GM19452 (cell line): ENCODE measurements at regions not wholly inside any gene's neighbourhood (a gene's known extent, or its start where the extent isn't known, plus 50 kb on each side); places are given as distances from the start of the nearest gene placed in this dataset.
"Not testable (repeated sequence)": the region's sequence is repeated elsewhere in the genome, so short reads cannot be mapped to it uniquely, and the experiment has no call there.

Source experiments
- ATAC-seq: cut with Tn5 transposase; IDR thresholded peaks from one replicate; pipeline ENCODE4 v1.9.1; 2021; ENCODE audit not compliant: unreplicated experiment

DNA sequence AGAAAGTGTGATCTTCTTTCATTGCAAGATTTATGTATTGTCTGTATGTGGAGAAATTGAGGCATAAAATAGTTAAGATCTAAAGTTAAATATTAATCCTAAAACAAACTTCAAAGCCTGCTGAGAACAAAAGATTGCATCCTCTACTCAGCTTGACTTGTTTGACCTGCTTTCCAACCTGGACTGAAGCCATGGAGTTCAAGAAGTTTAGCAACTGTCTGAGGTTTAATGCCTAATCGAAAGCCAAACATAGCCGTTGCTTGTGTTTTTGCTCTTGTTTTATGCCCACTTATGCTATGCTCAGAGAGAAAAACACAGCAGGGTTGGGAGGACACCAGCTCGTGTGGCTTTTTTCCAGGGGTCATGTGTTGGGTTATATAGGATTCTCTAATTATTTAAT is 135.6 kb downstream of the NUFIP1 start:
- ATAC-seq = no peak

DNA sequence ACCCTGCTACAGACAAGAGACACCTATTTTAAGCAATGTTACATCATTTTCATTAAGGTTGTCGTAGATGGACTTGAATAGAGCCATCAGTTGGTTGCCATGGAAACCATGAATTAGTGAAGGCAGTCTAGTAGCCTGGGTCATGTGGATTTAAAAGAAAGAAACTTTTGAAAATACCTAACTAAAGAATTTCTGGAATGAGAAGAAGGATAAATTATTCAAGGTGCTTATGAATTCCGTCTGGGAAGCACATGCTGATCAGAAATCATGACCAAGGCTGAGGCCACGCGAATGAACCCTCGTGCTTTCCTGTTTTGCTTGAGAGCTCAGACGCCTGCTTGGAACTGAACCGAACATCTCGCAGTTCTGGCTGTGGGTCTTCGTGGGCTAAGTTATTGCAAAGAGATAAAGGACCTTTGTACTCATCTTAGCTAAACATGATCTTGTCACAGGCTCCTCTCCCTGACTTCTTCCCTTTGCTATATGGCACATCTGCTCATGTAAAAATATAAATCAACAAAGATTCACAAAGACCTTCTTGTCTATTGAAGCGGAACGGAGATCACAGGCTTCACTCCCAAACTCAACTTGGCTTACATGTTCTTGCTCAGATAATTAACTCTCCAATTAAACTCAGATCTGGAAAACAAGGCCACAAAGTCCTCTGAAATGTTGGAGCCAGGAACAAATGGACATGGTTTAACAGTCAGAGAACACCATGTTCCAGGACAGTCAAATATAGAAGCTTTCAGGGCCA is 140.2 kb downstream of the NUFIP1 start:
- ATAC-seq = no peak

DNA sequence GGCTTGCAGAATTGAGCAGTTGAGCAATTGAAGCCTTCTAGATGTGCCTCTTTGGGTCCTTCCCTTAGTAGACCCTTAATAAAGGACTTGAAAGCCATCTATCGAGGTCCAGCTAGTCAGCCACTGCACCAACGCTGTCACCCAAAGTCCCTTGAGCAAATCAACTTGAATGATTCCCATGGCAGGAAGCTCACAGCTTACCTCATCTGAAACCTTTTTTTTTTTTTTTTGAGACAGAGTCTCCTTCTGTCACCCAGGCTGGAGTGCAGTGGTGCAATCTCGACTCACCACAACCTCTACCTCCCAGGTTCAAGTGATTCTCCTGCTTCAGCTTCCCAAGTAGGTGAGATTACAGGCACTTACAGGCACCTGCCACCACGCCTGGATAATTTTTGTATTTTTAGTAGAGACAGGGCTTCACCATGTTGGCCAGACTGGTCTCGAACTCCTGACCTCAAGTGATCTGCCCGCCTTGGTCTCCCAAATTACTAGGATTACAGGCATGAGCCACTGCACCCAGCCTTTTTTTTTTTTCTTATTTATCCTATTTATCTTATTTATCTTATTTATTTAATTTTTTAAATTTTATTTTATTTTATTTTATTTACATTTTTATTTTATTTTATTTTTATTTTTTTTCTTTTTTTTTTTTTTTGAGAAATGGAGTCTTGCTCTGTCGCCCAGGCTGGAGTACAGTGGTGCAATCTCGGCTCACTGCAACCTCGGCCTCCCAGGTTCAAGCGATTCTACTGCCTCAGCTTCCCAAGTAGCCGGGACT is 143.8 kb downstream of the NUFIP1 start:
- not testable (repeated sequence) for ATAC-seq

DNA sequence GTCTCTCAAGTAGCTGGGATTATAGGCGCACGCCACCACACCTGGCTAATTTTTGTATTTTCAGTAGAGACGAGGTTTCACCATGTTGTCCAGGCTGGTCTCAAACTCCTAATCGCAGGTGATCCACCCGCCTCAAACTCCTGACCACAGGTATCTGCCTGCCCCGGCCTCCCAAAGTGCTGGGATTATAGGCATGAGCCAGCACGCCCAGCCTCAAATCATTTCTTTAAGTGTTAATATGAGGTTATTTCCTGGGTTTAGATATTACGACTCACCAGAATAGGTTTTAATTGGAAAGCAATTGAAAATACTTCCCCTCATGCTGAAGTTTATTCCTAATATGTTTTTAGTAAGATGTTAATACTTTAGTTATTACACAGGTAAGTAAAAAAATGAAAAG is 144.5 kb downstream of the NUFIP1 start:
- no peak for ATAC-seq

DNA sequence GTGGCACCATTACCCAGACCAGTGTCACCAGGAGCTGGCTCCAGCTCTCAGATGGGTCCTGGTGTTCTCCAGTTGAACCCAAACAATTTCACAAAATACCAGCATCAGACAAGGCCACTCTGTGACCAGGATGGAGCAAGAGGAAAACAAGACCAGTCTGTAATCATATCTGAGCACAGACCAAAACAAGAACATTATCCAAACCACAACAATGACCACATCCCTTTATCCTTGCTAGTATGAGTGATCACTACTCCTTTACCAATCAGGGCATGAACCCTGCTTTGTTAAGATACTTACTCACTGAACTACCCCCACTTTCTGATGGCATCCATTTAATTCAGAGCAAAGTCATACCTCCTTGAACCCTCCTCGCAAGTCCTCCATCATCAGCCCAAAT is 145.9 kb downstream of the NUFIP1 start:
- no peak for ATAC-seq

DNA sequence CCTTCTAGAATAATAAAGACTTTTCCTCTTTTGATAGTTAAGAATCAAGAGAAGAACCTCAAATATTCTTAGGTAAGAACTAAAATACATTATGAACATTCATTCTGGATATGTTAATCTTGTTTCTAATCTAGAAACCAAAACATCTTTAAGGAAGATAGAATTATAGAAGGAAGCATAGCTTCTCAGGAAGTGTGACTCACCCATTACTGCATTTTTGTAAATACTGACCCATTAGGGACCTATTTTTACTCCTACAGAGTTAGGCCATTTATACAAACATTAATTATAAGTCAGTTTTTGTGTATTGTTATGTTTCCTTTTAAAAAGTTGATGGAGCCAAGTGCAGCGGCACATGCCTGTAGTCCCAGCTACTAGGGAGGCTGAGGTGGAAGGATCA is 147.1 kb downstream of the NUFIP1 start:
- no peak for ATAC-seq

DNA sequence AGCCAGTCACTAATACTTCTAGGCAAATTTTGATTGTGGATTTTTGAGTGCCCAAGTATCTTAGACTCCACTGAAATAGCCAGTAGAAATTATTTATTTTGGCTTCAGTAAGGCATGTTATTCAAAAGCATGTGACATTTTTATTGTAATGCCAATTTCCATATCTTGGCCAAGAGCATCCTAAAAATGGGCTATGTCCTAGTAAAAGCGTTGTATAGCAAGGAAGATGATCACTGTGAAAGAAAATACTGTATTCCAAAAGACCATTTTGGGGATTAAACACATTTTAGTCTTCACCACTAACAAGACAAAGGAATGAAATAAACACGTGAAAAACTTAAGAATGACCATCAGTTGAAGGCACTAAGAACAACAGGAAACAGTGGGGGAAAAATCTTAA is 149.1 kb downstream of the NUFIP1 start:
- ATAC-seq = no peak

DNA sequence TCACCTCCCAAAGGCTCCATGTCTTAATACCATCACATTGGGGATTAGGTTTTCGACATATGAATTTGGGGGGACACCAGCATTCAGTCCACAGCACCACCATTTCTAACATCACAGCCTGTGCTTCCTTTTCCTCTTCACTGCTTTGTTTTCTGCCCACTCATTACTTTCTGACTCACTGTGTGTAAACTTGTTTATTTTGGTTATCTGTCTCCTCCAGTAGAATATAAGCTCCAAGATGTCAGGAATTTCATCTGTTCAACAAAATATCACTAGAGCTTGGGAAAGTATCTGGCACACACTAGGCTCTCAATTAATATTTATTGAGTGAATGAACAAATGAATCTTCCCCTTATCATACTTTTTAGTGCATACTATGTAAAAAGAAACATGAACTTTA is 152.0 kb downstream of the NUFIP1 start:
- no peak for ATAC-seq

DNA sequence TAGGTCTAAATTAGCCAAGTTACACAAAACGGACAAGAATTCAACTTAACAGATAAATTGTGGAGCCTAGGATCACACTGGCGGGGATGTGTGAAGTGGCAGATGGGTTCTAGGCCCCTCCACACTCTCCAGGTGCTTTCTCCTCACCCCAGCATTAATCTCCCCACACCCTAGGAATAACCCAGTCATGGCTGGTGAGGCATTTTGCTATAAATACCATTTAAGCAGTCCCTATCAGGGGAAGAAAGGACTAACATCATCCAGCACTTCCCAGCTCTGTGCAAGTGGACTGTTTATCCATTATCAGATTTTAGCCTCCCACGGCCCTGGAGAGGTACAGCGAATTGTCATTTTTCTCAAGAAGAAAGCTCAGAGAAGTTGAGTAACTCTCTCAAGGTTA is 154.9 kb downstream of the NUFIP1 start:
- ATAC-seq = no peak

DNA sequence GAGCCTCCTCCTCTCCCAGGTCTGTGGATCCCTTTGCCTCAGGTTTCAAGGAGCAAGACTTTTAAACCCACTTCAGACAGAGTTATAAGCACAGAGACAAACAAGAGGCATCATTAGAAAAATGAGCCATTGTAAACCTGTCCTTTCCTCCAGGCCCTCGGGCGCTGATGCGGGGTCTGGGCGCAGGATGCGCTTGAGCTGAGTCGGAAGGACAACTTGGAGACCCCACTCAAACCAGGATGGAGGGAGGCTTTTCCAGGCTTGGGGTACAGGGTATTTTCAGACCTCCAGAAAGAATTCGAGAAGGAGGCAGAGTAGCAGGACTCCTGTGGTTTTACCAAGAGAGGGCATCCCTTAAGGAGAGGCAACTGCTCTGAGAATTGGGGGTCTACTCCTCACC is 155.6 kb downstream of the NUFIP1 start:
- no peak for ATAC-seq

DNA sequence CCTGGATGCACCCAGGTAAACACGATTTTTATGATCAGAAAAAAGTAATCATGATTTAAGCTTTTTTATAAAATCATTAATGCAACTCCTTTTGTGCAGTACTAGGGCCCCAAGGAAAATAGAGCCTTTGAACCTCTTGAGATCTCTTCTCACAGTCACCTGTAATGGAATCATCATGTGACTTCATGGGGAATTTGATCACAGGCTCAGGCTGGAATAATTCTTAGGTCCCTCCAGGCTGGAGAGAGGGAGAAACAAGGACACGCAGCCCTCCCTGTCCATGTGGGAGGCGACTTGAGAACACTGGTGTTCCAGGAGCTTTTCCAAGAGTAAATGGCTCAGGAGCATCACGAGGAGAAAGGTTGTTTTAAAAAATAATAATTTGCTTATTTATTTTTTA is 156.1 kb downstream of the NUFIP1 start:
- no peak for ATAC-seq

DNA sequence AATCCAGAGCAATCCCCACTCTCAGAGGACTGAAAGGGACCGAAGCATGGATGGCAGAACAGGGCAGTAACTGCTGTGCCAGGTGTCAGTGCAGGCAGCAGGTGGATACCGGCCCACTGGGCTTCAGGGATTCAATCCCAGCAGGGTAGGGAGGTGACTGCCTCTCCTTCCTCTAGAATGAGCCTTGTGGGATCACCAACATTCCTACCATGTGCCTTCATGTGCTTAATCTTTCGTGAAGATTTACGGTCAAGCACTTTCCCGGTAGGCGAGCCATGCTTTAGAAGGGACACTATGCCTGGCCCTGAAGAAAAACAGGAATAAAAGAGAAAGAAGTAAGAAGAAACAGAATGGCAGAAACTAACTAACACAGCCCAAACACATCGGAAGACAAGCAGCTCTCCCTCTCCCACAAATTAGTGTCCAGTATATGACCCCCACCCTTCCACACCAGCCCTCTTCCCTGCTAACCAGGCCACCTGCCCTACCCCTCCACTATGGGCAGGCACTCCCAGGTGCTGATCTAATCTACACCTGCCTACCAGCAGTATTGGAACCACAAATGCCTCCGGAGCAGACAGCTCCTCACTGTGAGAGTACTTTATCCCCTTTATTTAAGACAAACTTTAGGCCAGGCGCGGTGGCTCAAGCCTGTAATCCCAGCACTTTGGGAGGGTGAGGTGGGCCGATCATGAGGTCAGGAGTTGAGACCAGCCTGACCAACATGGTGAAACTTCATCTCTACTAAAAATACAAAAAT is 162.5 kb downstream of the NUFIP1 start:
- no peak for ATAC-seq

DNA sequence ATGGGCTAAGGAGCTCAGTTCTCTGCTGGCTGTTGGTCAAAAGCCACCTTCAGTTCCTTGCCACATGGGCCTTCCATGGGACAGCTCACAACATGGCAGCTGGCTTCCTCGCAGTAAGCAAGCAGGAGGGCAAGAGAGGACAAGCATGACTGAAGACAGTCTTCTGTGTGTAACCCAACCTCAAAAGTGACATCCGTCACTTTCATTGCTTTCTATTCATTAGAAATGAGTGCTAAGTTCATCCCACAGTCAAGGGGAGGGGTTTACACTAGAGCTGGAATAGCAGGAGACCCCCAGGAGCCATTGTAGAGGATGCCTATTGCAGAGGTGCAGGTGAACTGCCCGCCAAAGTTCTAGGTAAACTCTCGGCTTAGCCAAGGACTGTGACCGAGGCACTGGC is 163.3 kb downstream of the NUFIP1 start:
- ATAC-seq = no peak

DNA sequence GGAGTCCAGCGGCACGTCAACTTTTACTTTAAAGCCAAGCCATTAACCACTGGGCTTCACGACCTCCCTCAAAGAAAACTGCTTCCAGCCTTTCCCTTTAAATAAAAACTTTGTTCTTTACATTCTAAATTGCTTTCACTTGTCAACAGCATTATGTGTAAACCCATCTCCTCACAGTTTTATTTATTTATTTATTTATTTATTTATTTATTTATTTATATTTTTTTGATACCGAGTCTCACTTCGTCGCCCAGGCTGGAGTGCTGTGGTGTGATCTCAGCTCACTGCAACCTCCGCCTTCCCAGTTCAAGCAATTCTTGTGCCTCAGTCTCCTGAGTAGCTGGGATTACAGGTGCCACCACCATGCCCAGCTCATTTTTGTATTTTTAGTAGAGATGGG is 165.7 kb downstream of the NUFIP1 start:
- ATAC-seq = not testable (repeated sequence)

DNA sequence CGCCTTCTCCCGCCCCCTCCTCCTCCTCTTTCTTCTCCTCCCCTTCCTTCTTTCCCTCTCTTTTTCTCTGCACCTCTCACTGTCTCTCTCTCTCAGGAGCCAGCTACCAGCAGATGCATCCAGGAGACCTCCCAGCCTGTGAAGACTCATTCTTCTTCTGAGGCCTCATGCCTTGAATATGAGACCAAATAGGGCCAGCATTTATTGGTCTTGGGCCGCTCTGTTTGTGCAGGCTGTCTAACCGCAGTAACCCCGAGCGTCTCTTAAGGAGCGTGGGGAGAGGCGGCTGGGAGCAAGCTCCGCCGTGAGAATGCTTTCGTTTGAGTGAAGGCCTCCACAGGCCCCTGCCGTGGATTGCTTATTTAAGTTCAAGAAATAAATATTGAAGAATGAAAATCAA is 167.0 kb downstream of the NUFIP1 start:
- no peak for ATAC-seq

DNA sequence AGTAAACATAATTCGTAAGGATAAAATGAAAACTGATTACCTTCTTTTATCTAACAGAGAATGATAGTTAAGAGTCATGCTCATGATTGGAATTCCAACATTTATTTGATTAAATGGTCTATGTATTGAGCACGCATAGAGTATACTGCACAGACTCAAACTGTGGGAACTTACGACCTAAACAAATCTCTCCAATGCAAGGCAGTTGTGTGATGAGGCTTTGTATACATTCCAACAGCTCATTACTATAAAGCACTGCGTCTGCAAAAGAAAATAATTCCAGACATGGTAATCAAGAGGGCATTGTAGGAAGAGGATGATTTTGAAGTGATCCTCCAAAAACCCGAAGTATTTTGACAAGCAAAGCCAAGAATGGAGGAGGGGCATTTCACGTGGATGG is 169.5 kb downstream of the NUFIP1 start:
- ATAC-seq = no peak

DNA sequence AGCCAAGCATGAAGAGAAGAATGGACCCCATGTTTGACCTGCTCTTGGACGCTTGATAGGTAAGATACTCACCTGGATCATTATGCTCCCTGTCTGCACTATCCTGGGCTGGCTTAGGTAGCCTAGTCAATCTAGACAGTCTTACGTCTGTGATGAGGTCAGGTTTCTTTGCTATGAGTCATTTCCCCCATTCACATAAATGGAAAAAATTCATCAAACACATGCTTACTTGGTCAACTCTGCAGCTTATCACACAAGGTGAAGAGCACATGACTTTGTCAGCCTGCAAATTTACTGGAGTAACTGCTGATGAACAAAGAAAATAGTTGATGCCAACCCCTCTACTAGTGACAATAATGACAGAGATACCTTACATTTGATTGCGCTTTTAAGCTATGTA is 170.0 kb downstream of the NUFIP1 start:
- ATAC-seq = no peak

DNA sequence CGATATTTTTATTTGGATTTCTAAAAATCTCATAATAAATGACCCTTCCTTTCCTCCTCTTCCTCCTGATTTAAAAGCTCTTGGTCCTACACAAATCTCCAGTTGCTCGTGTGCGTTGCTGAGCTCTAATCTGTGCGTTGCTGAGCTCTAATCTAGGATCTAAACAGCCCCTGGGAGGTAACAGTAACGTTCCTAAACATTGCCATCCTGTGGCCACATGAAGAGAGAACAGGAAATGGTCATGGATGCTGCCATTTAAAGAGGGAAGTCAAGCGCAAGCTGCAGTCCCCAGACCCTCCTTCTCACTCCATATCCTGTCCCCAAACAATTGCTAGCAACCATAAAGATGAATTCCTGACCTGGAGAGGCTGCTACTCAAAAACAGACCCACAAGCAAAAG is 170.8 kb downstream of the NUFIP1 start:
- no peak for ATAC-seq

DNA sequence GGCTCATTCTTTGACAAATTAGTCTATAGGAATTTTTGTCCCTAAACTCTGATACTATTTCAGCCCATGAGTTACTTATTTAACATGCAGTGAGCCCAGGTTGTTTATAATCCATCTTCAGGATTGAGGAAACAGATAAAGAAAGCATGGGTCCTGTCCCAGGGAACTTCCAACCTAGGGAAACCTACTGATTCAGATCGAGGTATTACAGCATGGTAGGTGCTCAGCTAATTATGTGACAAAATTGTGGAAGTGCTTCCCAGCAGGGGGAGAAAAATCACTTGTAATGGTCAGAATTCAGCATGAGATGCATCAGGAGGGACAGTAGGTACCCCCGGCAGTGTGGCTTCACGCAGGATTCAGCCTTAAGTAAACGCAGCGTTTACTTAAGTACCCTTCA is 171.3 kb downstream of the NUFIP1 start:
- ATAC-seq = no peak

DNA sequence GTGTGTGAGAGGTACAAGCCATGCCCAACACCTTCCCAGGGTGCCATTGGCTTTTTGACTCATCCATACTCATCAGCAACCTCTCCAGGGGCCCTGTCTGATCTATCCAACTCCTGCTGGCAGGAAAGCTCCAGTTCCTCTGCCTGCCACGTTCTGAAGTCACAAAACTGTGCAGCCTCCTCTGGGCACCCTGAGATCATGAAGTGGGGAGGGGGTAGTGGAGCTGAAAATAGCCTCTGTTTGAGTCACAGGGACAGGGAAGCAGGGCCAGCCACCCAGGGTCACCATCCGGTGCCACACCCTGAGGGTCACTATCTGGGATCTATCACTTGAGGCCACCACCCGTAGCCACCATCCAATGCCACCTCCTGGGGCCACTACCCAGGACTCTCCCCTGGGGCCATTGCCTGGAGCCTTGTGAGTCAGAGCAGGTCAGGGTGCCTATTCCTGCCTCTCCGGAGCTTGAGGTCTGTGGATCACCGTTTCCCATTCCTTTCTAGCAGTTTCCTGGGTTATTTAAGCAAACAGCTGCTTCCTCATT is 172.1 kb downstream of the NUFIP1 start:
- no peak for ATAC-seq

DNA sequence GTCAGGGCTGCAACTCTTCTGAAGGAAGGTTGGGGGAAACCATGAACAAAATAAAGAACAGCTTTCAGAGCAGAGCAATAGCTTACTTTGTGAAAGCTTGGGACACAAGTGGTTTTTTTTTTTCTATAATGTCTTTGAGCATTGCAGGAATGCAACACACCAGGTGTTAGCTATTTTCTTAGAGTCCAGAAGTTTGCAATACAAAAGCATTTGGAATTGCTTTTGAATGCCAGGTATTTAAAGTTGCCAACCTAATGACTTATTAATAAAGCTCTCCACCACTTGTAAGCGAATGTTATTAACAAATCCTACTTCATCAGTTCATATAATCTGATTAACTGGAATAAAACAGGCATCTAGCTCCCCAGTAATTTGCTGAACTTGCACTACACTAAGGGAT is 172.6 kb downstream of the NUFIP1 start:
- no peak for ATAC-seq

DNA sequence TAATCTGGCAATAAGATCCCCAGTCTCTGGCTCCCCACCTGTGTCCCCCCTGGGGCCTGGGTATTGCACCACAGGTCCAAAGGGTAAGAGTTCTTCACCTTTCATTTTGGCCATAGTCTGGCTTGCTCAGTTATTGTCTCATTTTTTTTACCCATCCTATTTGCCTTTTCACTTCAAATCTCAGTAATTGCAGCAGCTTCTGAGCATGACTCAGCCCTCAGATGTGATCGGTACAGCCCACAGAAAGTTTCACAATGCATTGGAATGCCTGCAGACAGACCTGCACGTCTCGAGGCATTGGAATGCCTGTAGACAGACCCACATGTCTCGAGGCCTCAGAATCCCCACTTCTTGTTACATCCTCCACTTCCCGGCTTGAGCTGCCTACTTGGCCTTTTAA is 173.6 kb downstream of the NUFIP1 start:
- no peak for ATAC-seq
